Omental fat pad (tissue), 3 donors: ENCODE measurements at regions not wholly inside any gene's neighbourhood (a gene's known extent, or its start where the extent isn't known, plus 50 kb on each side); places are given as distances from the start of the nearest gene placed in this dataset.

Experiments
- ATAC-seq: fragments of 150-250 bp; one replicate; pipeline ENCODE4 v1.9.1; 2016; ENCODE audit warnings: mild to moderate bottlenecking, moderate library complexity; ENCODE audit not compliant: low FRiP score
- DNase-seq: peaks from one replicate; pipeline ENCODE4 v3.0.0-alpha.2; 2019; ENCODE audit warnings: low spot score
- TF ChIP-seq, protein P1 (sequence below), 3 donors: fragments of 450-650 bp; IDR thresholded peaks; one replicate each; pipeline ENCODE4 v1.5.1; 2016 to 2017; ENCODE audit warnings: antibody characterized with exemption in 3 of 3, mild to moderate bottlenecking in 3 of 3, moderate library complexity in 2 of 3

DNA sequence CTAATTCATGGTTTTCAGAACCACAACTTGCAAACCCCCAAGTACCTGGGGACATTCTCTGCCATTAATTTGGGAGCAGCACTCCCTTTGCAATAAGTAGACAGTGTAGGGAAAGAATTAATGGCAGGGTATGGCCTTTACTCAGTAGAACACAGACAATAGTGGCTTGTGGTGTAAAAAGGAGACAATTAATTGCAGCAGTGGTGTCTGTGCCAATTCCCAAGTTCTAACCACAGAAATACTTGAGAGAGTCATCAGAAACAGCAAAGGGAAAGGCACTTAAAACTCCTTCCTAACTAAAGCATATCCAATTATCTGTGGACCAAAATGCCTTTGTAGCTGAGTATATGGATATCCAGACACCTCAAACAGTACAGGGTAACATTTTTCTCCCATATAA is 257.6 kb upstream of the POU3F2 start:
- ATAC-seq (no peak), DNase-seq (no peak)
- TF ChIP-seq, protein P1, sequence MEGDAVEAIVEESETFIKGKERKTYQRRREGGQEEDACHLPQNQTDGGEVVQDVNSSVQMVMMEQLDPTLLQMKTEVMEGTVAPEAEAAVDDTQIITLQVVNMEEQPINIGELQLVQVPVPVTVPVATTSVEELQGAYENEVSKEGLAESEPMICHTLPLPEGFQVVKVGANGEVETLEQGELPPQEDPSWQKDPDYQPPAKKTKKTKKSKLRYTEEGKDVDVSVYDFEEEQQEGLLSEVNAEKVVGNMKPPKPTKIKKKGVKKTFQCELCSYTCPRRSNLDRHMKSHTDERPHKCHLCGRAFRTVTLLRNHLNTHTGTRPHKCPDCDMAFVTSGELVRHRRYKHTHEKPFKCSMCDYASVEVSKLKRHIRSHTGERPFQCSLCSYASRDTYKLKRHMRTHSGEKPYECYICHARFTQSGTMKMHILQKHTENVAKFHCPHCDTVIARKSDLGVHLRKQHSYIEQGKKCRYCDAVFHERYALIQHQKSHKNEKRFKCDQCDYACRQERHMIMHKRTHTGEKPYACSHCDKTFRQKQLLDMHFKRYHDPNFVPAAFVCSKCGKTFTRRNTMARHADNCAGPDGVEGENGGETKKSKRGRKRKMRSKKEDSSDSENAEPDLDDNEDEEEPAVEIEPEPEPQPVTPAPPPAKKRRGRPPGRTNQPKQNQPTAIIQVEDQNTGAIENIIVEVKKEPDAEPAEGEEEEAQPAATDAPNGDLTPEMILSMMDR (IDR thresholded peaks at IDR 0.05): no peak

DNA sequence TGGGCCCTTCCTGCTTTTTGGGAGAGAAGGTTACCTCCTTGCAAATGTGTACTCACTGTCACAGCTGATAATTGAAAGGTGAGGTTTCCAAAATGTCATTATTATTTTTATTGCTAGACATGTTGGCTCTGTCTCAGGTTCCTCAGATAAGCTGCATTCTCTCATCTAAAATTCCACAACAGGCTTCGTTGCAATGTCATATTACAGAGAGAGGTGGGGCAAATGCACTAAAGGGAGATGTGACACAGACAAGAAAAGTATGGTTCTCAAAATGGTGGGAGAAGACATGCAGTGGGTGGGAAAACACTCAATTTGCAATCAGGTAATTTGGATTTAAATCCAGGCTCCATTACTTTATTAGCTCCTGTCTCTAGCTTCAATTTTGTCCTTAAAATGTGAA is 256.4 kb upstream of the POU3F2 start:
- TF ChIP-seq, protein P1 (IDR thresholded peaks at IDR 0.05): no peak
- DNase-seq (no peak), ATAC-seq (no peak)

DNA sequence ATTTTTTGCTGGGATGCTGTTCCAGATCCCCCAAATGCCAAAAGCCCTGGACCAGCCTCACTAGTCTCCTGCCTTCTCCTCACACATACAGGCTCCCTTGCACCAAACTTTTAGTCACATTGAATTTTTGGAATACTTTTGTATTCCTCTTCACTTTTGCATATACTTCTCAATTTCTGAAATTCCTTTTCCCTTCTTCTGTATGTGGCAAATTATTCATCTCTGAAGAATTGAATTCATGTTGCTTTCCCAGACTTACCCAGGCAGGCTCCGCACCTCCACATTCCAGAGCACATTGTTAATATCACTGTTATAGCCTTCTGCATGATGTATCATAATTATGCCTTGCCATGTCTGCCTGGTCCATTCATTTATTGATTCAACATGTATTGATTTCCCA is 255.3 kb upstream of the POU3F2 start:
- TF ChIP-seq, protein P1 (IDR thresholded peaks at IDR 0.05): no peak
- no peak for ATAC-seq
- no peak for DNase-seq

DNA sequence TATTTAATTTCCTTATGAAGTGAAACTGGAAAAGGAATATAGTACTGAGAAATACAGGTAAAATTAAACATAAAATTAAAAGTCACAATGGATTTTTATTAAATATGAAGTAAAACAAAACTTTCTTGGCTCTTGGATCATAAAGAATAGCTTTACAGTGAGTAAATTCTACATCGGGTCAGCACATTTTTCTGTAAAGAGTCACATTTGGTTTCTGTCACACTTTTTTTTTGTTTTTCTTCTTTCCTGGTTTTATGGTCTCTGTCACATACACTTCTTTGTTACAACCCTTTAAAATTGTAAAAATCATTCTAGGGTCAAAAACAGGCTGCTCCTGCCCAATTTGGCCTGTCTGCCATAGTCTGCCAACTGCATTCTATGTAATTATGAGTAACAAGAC is 254.4 kb upstream of the POU3F2 start:
- TF ChIP-seq, protein P1 (IDR thresholded peaks at IDR 0.05): no peak
- no peak for DNase-seq
- no peak for ATAC-seq

DNA sequence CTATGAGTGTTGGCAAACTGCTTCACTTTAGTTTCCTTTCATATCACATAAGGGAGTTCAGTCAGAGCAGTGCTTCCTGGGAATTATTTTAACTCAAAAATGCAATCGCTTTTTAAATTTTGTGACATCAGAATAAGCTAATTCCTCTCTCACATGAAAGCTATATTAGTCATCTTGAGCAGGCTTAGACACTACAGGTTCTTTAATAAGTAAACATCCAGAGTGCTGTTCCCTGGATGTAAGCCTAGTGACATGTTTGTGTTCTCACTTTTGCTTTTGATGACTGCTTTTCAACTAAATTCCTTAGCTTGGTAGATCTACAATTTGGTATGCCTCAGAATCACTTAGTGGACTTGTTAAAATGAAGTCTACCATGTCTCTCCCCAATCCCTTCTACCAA is 252.7 kb upstream of the POU3F2 start:
- TF ChIP-seq, protein P1 (IDR thresholded peaks at IDR 0.05): no peak
- ATAC-seq (no peak), DNase-seq (no peak)

DNA sequence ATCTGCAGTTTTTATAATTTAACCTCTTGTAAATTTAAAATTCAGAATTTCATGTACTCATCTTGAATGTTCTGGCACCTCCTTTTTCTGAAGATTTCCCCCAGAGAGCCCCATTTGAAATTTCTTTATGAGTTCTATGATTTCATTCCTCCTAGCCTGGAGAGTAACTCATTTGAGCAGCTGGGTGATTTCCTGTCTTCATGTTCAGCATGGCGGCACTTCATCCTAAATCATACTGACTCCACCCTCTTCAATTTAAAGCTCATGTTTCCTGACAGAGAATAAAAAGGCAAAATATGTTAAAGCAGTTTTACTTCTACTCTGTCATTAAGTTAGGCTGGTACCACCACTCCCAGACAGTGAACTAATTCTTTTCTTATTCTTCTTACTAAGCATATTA is 250.9 kb upstream of the POU3F2 start:
- TF ChIP-seq, protein P1 (IDR thresholded peaks at IDR 0.05): no peak
- DNase-seq (no peak), ATAC-seq (no peak)

DNA sequence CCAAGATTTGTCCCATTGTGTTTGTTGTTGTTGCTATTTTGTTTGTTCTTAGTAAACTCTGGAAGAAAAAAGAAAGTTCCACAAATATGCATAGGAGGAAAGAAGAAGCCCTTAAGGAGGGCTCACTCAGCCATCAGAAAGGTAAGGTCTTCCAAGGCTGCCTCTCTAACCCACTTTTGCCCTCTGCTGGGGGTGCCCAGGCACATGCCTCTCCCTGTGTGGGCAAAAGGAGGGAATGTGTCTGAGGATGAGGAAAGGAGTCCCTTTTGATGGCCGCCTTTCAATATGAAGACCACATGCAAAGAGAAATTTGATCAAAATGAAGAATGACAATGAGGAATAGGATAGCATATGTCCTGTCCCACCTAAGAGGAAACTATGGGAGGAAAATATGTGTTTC is 248.2 kb upstream of the POU3F2 start:
- DNase-seq (no peak), ATAC-seq (no peak)
- TF ChIP-seq, protein P1 (IDR thresholded peaks at IDR 0.05): no peak
